PFSK-1 (cell line): ENCODE measurements at regions not wholly inside any gene's neighbourhood (a gene's known extent, or its start where the extent isn't known, plus 50 kb on each side); places are given as distances from the start of the nearest gene placed in this dataset.

Source experiments
- FOXP2 ChIP-seq: optimal IDR thresholded peaks from 2 replicates; pipeline ENCODE3; 2011; ENCODE audit warnings: borderline replicate concordance, control low read depth, inconsistent platforms; ENCODE audit not compliant: insufficient read depth; ENCODE audit errors: extremely low read length, extremely low read depth
- POLR2AphosphoS5 ChIP-seq: IDR thresholded peaks from 2 replicates; pipeline ENCODE4 v1.6.1; 2012; ENCODE audit warnings: low read depth, mild to moderate bottlenecking, control low read depth, low read length, moderate library complexity
- REST ChIP-seq, 2 experiments: IDR thresholded peaks; 2 replicates each; pipeline versions ENCODE4 v1.6.1 to v1.8.0; 2011 to 2012; ENCODE audit warnings: low read depth in 2 of 2, low read length in 2 of 2, control low read depth in 1 of 2, inconsistent platforms in 1 of 2, mild to moderate bottlenecking in 1 of 2, moderate library complexity in 1 of 2; ENCODE audit not compliant: insufficient read depth in 1 of 2
- SIN3A ChIP-seq: IDR thresholded peaks from 2 replicates; pipeline ENCODE4 v1.6.1; 2012; ENCODE audit warnings: mild to moderate bottlenecking, low read length, moderate library complexity, borderline replicate concordance; ENCODE audit not compliant: insufficient read depth
- TAF1 ChIP-seq: IDR thresholded peaks from 2 replicates; pipeline ENCODE4 v1.6.1; 2012; ENCODE audit warnings: low read length, control low read depth, borderline replicate concordance; ENCODE audit not compliant: insufficient read depth

GRCh38 chr2:204331988-204332387 lies 213.3 kb upstream of the PARD3B start:
- TF ChIP-seq REST (IDR thresholded peaks at IDR 0.05; ENCODE audit: insufficient read depth in 1 of 2, low read depth in 2 of 2, low read length in 2 of 2) (no peak), TAF1 (no peak), FOXP2 (no peak), POLR2AphosphoS5 (no peak), SIN3A (no peak)

- TF ChIP-seq FOXP2 (no peak), REST (IDR thresholded peaks at IDR 0.05; ENCODE audit: insufficient read depth in 1 of 2, low read depth in 2 of 2, low read length in 2 of 2) (no peak), POLR2AphosphoS5 (no peak), SIN3A (no peak)
These were observed 212.6 kb upstream of the PARD3B start for GRCh38 chr2:204332706-204333105.

GRCh38 chr2:204333861-204334260 lies 211.4 kb upstream of the PARD3B start:
- no peak for TF ChIP-seq REST (IDR thresholded peaks at IDR 0.05; ENCODE audit: insufficient read depth in 1 of 2, low read depth in 2 of 2, low read length in 2 of 2)
- TF ChIP-seq POLR2AphosphoS5: no peak
- no peak for TF ChIP-seq SIN3A
- TF ChIP-seq FOXP2: no peak
- TF ChIP-seq TAF1: no peak

GRCh38 chr2:204335451-204336058 lies 209.7 kb upstream of the PARD3B start:
- TF ChIP-seq REST (IDR thresholded peaks at IDR 0.05; ENCODE audit: insufficient read depth in 1 of 2, low read depth in 2 of 2, low read length in 2 of 2): no peak
- no peak for TF ChIP-seq SIN3A
- no peak for TF ChIP-seq FOXP2
- TF ChIP-seq TAF1: no peak
- no peak for TF ChIP-seq POLR2AphosphoS5

GRCh38 chr2:204336153-204336744 lies 209.0 kb upstream of the PARD3B start:
- TF ChIP-seq REST (IDR thresholded peaks at IDR 0.05; ENCODE audit: insufficient read depth in 1 of 2, low read depth in 2 of 2, low read length in 2 of 2) (no peak), POLR2AphosphoS5 (no peak), SIN3A (no peak), TAF1 (no peak), FOXP2 (no peak)
